Vagina (tissue), 2 donors: ENCODE measurements at regions not wholly inside any gene's neighbourhood (a gene's known extent, or its start where the extent isn't known, plus 50 kb on each side); places are given as distances from the start of the nearest gene placed in this dataset.

Source experiments
- POLR2A ChIP-seq, 2 donors: fragments of 450-650 bp; IDR thresholded peaks; one replicate each; pipeline ENCODE4 v1.6.1; 2017; ENCODE audit warnings: antibody characterized with exemption in 2 of 2, mild to moderate bottlenecking in 2 of 2, moderate library complexity in 2 of 2
- POLR2AphosphoS5 ChIP-seq, 2 donors: sonication (generic); formaldehyde crosslinking; IDR thresholded peaks; one replicate each; pipeline ENCODE4 v1.9.0; 2017; ENCODE audit warnings: antibody characterized with exemption in 2 of 2, mild to moderate bottlenecking in 2 of 2, low read depth in 1 of 2; ENCODE audit not compliant: insufficient read depth in 1 of 2
- TF ChIP-seq, protein P1 (sequence below), 3 experiments: fragments of 450-650 bp in 2 of 3; fragments of 200-600 bp in 1 of 3; sonication (generic) in 1 of 3; IDR thresholded peaks; one replicate each; pipeline ENCODE4 v1.5.1; 2017 to 2019; ENCODE audit warnings: antibody characterized with exemption in 3 of 3, mild to moderate bottlenecking in 2 of 3, moderate library complexity in 2 of 3

DNA sequence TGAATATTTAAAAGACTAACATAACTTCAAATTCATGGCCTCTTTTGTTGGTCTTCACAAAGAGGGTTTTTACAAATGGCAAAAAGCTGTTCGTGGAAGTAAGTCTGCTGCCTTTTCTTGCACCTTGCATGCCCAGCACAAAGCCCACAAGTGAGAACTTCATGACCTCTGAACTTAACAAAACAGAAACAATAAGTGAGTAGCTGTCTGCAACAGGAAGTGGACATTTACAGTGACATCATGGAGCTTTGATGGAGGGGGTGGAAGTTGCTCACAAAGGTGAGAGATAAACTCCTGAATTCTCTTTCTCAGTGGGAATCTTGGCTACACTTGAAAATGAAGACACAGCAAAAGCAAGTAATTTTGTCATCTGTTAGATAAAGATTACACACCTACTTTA lies 303.3 kb upstream of the DEPDC1 start:
- TF ChIP-seq, protein P1, sequence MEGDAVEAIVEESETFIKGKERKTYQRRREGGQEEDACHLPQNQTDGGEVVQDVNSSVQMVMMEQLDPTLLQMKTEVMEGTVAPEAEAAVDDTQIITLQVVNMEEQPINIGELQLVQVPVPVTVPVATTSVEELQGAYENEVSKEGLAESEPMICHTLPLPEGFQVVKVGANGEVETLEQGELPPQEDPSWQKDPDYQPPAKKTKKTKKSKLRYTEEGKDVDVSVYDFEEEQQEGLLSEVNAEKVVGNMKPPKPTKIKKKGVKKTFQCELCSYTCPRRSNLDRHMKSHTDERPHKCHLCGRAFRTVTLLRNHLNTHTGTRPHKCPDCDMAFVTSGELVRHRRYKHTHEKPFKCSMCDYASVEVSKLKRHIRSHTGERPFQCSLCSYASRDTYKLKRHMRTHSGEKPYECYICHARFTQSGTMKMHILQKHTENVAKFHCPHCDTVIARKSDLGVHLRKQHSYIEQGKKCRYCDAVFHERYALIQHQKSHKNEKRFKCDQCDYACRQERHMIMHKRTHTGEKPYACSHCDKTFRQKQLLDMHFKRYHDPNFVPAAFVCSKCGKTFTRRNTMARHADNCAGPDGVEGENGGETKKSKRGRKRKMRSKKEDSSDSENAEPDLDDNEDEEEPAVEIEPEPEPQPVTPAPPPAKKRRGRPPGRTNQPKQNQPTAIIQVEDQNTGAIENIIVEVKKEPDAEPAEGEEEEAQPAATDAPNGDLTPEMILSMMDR (IDR thresholded peaks at IDR 0.05) = no peak
- TF ChIP-seq POLR2AphosphoS5 (IDR thresholded peaks at IDR 0.05; ENCODE audit: insufficient read depth in 1 of 2, low read depth in 1 of 2) (no peak), POLR2A (IDR thresholded peaks at IDR 0.05) (no peak)
